Cardiac fibroblast (primary cell): ENCODE measurements at regions not wholly inside any gene's neighbourhood (a gene's known extent, or its start where the extent isn't known, plus 50 kb on each side); places are given as distances from the start of the nearest gene placed in this dataset.

ENCODE experiments used
- DNase-seq, 2 donors: peaks; one replicate each; pipeline versions ENCODE4 v3.0.0 to v3.0.0-alpha.2; 2010; ENCODE audit warnings: low read depth in 2 of 2
- H3K4me3 ChIP-seq, 2 donors: replicated peaks in 1 of 2; 1 replicate in 1 of 2; 2 replicates in 1 of 2; pipeline ENCODE4 v1.5.1; 2011; ENCODE audit warnings: low read depth in 2 of 2, low read length in 2 of 2, mild to moderate bottlenecking in 2 of 2, moderate library complexity in 1 of 2
- CTCF ChIP-seq: IDR thresholded peaks from one replicate; pipeline ENCODE4 v1.5.1; 2011; ENCODE audit warnings: low read depth, mild to moderate bottlenecking, low read length, inconsistent platforms

GRCh38 chr13:76389321-76389720 is 496.9 kb downstream of the KCTD12 start:
- no peak for DNase-seq
- TF ChIP-seq CTCF = no peak
- H3K4me3 ChIP-seq = no peak overlapping the region

GRCh38 chr13:76387566-76387965 is 498.6 kb downstream of the KCTD12 start:
- DNase-seq = peak in 1 of 2 donors; percentile 11
- no peak for TF ChIP-seq CTCF
- no peak overlapping the region for H3K4me3 ChIP-seq

- DNase-seq = no peak
- H3K4me3 ChIP-seq = no peak overlapping the region
- TF ChIP-seq CTCF = no peak
These were observed 499.9 kb downstream of the KCTD12 start for GRCh38 chr13:76386321-76386720.

GRCh38 chr13:76385586-76385985 is 500.6 kb downstream of the KCTD12 start:
- DNase-seq = peak in 1 of 2 donors; percentile 24
- H3K4me3 ChIP-seq = no peak overlapping the region
- no peak for TF ChIP-seq CTCF

- DNase-seq = peak; percentile 83 to 94
- no peak for TF ChIP-seq CTCF
- H3K4me3 ChIP-seq = no peak overlapping the region
These were observed 502.3 kb downstream of the KCTD12 start for GRCh38 chr13:76383676-76384461.

- TF ChIP-seq CTCF = no peak
- peak; percentile 46 to 68 for DNase-seq
- H3K4me3 ChIP-seq = no peak overlapping the region
These were observed 505.6 kb downstream of the KCTD12 start for GRCh38 chr13:76380446-76381065.
